ENCODE measurements at regions not wholly inside any gene's neighbourhood (a gene's known extent, or its start where the extent isn't known, plus 50 kb on each side); places are given as distances from the start of the nearest gene placed in this dataset.

DNA sequence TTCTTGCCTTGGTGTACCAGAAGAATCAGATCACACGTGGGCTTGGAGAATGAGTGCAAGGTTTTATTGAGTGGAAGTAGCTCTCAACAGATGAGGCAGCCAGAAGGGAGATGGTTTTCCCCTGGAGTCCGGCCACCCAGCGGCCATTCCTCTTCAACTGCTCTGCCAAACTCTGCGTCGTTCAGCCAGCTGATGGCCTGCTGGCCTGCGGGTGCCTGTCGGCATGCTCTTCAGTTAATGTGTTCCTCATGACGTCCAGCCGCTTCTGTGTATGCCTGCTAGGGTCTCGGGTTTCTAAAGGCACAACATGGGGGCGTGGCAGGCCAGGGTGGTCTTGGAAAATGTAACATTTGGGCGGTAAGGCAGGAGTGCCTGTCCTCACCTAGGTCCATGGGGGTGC is 487.9 kb upstream of the LRRC4C start:
- no peak for TF ChIP-seq CTCF (IDR thresholded peaks at IDR 0.05)
- TF ChIP-seq, protein P1, sequence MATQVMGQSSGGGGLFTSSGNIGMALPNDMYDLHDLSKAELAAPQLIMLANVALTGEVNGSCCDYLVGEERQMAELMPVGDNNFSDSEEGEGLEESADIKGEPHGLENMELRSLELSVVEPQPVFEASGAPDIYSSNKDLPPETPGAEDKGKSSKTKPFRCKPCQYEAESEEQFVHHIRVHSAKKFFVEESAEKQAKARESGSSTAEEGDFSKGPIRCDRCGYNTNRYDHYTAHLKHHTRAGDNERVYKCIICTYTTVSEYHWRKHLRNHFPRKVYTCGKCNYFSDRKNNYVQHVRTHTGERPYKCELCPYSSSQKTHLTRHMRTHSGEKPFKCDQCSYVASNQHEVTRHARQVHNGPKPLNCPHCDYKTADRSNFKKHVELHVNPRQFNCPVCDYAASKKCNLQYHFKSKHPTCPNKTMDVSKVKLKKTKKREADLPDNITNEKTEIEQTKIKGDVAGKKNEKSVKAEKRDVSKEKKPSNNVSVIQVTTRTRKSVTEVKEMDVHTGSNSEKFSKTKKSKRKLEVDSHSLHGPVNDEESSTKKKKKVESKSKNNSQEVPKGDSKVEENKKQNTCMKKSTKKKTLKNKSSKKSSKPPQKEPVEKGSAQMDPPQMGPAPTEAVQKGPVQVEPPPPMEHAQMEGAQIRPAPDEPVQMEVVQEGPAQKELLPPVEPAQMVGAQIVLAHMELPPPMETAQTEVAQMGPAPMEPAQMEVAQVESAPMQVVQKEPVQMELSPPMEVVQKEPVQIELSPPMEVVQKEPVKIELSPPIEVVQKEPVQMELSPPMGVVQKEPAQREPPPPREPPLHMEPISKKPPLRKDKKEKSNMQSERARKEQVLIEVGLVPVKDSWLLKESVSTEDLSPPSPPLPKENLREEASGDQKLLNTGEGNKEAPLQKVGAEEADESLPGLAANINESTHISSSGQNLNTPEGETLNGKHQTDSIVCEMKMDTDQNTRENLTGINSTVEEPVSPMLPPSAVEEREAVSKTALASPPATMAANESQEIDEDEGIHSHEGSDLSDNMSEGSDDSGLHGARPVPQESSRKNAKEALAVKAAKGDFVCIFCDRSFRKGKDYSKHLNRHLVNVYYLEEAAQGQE (IDR thresholded peaks at IDR 0.05; ENCODE audit: insufficient read depth in 1 of 2, low read depth in 2 of 2, low read length in 1 of 2): no peak

All from Panc1 (cell line).